ENCODE measurements at regions not wholly inside any gene's neighbourhood (a gene's known extent, or its start where the extent isn't known, plus 50 kb on each side); places are given as distances from the start of the nearest gene placed in this dataset.
"Not testable (repeated sequence)": the region's sequence is repeated elsewhere in the genome, so short reads cannot be mapped to it uniquely, and the experiment has no call there.

DNA sequence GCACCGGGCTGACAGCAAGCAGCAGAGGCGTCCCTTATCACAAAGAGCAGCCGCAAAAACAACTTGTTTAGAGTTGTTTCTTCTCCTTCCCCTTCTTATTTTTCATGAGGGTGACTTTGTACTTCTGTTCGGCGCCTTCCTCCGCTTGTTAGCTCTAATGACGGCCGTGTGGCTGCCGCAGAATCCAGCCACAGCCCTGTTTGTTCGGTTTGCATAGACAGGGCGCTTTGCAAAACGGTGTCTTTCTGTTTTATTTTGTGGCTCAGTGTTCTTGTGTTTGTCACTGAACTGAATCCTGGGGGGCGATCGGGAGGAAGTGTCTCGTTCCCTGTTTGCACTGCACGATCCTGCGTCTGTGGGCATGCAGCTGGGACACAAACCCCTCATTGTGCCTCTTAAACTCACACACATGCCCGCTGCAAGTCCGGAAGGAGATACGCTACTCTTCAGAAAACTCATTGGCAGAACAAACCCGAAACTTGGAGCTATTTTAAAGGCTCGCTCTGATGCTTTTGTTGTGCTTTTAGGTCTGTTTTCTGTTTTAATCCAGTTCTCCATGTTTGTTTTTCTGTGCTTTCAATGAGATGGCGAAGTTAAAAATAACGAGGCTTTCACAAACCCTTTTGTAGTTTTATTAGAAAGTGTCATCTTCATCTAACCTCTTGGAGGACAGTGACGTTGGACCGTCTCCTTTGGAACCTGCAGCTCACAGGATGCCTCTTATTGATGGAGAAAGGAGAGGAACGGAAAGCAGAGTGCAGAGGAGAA is 213.9 kb downstream of the IRX2 start:
- DNase-seq (ENCODE audit: low read depth in 2 of 3, low spot score in 2 of 3): no peak

GRCh38 chr5:2536632-2537377 is 214.7 kb downstream of the IRX2 start:
- no peak for DNase-seq (ENCODE audit: low read depth in 2 of 3, low spot score in 2 of 3)

GRCh38 chr5:2534970-2535369 is 216.5 kb downstream of the IRX2 start:
- no peak for DNase-seq (ENCODE audit: low read depth in 2 of 3, low spot score in 2 of 3)

DNA sequence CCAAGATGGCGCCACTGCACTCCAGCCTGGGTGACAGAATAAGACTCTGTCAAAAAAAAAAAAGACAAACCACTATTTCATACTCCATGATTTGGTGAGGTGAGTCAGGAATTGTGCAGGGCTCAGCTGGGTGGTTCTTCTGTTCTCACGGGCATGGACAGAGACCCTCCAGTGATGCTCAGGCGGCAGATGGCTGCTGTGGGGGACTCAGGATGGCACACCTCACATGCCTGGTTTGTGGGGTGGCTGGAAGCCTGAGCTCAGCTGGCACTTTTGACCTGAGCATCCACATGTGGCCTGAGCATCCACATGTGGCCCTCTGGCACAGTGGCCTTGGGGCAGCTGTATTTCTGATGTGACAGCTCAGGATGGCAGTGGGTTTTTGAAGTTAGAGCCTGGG is 217.2 kb downstream of the IRX2 start:
- DNase-seq (ENCODE audit: low read depth in 2 of 3, low spot score in 2 of 3): no peak

- DNase-seq (ENCODE audit: low read depth in 2 of 3, low spot score in 2 of 3): not testable (repeated sequence)
Measured at GRCh38 chr5:2533848-2534247, 217.6 kb downstream of the IRX2 start.

DNA sequence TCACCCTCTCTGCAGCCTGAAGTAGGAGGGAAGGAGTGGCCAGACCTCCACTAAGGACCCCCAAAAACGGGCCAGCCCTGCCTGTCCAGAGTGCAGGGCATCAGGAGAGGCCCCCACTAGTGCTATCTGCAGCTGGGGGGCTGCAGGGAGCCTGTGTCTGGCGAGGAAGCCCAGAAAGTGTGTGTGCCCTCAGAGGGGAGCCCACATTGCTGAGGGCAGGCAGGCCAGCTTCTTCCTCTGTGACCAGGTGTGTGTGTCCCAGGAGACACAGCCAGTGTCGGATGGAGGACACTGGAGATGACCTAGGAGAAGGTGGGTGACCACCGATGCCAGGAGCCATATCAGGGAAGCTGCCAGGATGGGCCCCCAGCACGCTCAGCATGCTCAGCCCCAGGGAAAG is 218.7 kb downstream of the IRX2 start:
- DNase-seq (ENCODE audit: low read depth in 2 of 3, low spot score in 2 of 3): no peak

GRCh38 chr5:2531318-2531717 is 220.2 kb downstream of the IRX2 start:
- no peak for DNase-seq (ENCODE audit: low read depth in 2 of 3, low spot score in 2 of 3)

- no peak for DNase-seq (ENCODE audit: low read depth in 2 of 3, low spot score in 2 of 3)
Measured at GRCh38 chr5:2530609-2531008, 220.9 kb downstream of the IRX2 start.

- DNase-seq (ENCODE audit: low read depth in 2 of 3, low spot score in 2 of 3): no peak
Measured at GRCh38 chr5:2529371-2530092, 221.9 kb downstream of the IRX2 start.

DNA sequence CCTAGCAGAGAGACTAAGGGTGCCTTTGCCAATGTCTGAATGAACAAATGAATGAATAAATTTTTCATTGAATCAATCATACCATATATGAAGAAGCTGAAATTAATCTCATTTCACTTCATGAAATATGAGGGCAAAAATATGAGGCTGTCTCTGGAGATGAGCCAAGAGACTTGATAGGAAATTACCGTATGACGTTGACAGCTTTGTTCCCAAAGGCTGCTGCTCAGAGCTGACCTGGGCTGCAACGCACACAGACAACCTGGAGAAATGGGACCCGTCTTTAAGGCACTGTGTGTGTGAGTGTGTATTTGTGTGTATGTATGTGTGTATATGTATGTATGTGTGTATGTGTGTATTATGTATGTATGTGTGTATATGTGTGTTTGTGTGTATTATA is 226.1 kb downstream of the IRX2 start:
- no peak for DNase-seq (ENCODE audit: low read depth in 2 of 3, low spot score in 2 of 3)

GRCh38 chr5:2524620-2525019 is 226.9 kb downstream of the IRX2 start:
- no peak for DNase-seq (ENCODE audit: low read depth in 2 of 3, low spot score in 2 of 3)

GRCh38 chr5:2523180-2523579 is 228.3 kb downstream of the IRX2 start:
- no peak for DNase-seq (ENCODE audit: low read depth in 2 of 3, low spot score in 2 of 3)

GRCh38 chr5:2522372-2522771 is 229.1 kb downstream of the IRX2 start:
- no peak for DNase-seq (ENCODE audit: low read depth in 2 of 3, low spot score in 2 of 3)

DNA sequence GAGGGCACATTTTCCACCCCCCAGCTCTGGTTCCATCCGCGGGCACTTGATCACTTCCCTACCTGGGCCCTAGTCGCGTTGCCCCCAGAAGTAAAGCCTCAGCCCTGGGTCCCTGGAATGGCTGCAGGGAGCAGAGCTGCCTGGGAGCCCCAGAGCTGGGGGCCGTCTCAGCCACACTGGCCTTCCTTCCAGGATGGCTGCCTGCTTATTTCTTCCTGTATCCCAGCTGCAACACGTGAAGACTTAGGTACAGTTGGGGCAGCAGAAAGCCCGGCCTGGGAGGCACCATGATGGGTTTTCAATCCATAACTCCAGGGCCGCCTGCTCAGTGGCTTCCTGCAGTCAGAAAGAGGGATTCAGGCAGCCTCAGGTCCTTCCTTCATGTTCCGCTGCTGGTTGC is 232.3 kb downstream of the IRX2 start:
- no peak for DNase-seq (ENCODE audit: low read depth in 2 of 3, low spot score in 2 of 3)

DNA sequence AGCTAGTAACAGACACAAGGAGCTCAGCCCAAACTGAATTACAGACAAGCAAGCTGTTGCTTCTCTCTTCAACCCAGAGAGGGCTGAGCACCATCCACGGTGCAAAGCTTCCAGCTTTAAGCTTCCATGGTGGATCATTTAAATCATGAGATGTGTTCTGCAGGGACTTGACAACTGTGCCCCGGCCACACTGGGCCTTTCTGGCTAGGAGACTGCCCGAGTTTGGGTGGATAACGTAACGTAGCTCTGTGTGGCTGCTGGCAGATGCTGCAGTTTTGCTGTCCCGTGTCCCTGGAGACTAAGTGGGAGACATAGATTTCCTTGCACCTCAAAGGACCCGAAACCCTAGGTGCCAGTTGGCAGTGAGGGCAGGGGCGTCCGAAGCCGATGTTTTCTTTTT is 234.0 kb downstream of the IRX2 start:
- DNase-seq (ENCODE audit: low read depth in 2 of 3, low spot score in 2 of 3): no peak

- no peak for DNase-seq (ENCODE audit: low read depth in 2 of 3, low spot score in 2 of 3)
Measured at GRCh38 chr5:2515180-2515764, 236.2 kb downstream of the IRX2 start.

DNA sequence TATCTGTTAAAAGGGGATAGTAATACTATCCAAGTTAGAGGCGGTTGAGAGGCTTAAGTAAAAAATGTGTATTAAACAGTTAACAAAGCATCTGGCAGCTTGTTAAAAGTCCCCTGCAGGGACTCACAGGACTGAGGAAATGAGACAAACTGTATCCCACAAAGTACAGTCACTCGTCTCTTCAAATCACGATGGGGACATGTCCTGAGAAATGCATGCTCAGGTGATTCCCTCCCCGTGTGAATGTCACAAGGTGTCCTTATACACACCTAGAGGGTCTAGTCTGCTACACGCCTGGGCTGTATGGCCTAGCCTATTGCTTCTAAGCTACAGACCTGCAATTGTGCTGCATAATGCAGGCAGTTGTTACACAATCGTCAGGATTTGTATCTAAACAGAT is 237.0 kb downstream of the IRX2 start:
- no peak for DNase-seq (ENCODE audit: low read depth in 2 of 3, low spot score in 2 of 3)

DNA sequence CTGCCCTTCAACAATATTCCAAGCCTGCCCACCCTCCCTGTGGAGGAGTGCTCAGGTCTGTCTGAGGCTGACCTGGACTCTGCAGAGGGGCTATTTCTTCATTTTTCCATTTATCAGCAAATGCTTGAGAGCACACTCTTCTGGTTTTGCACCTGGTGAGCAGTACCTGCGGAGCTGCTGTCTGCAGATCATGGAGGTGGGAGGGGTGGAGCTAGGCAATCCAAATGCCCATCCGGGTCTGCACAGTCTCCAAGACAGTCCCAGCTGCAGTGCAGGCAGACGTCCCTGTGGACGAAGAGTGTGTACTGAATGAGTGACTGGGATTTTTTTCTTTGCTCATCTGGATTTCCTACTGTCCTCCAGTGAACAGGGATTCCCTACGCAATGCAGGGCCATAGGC is 239.8 kb downstream of the IRX2 start:
- DNase-seq (ENCODE audit: low read depth in 2 of 3, low spot score in 2 of 3): no peak

- no peak for DNase-seq (ENCODE audit: low read depth in 2 of 3, low spot score in 2 of 3)
Measured at GRCh38 chr5:2511126-2511525, 240.4 kb downstream of the IRX2 start.

DNA sequence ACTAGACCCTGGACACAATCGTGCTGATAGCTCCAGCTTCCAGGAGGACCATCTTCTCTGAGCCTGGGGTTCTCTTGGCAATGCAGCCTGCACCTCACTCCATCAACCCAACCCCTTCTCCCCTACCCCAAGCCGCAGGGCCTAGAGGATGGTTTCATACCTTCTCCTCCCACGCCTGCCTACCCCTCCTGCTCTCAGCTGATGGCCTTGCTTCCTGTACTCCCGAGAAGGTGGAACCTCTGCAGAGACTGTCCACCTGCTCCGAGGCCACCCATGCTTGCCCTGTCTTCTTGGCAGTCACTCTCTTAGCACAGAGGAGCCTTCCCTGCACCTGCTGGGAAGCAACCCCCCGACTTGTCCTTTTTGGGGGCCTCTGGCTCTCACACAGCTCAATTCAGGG is 241.9 kb downstream of the IRX2 start:
- no peak for DNase-seq (ENCODE audit: low read depth in 2 of 3, low spot score in 2 of 3)

- DNase-seq (ENCODE audit: low read depth in 2 of 3, low spot score in 2 of 3): no peak
Measured at GRCh38 chr5:2508514-2508913, 243.0 kb downstream of the IRX2 start.
